Mucosa of descending colon (tissue), 3 donors: ENCODE measurements at regions not wholly inside any gene's neighbourhood (a gene's known extent, or its start where the extent isn't known, plus 50 kb on each side); places are given as distances from the start of the nearest gene placed in this dataset.

ENCODE experiments used
- ATAC-seq: fragments of 200-7000 bp; cut with Tn5 transposase; one replicate; pipeline ENCODE4 v1.9.1; 2020; ENCODE audit warnings: mild to moderate bottlenecking, moderate library complexity
- DNase-seq, 3 donors: peaks; one replicate each; pipeline ENCODE4 v3.0.0-alpha.2; 2020
- H3K36me3 ChIP-seq: fragments of 200-600 bp; one replicate; pipeline ENCODE4 v1.8.0; 2021; ENCODE audit warnings: low read depth, mild to moderate bottlenecking
- H3K4me1 ChIP-seq: fragments of 200-600 bp; one replicate; pipeline ENCODE4 v1.8.0; 2021; ENCODE audit warnings: low read depth, mild to moderate bottlenecking
- H3K4me3 ChIP-seq: fragments of 200-600 bp; one replicate; pipeline ENCODE4 v1.8.0; 2021; ENCODE audit warnings: mild to moderate bottlenecking
- H3K9me3 ChIP-seq: fragments of 200-600 bp; one replicate; pipeline ENCODE4 v1.8.0; 2021; ENCODE audit warnings: mild to moderate bottlenecking
- intact Hi-C, 2 donors: fragments of 100-400 bp; cut with DNase I in 1 of 2; cut with micrococcal nuclease in 1 of 2; formaldehyde crosslinking; loops; one replicate each; pipeline versions ENCODE4 v1.11.0 to v1.11.1; 2022; cut with DNase I, micrococcal nuclease
- TF ChIP-seq, protein P1 (sequence below): fragments of 200-600 bp; IDR thresholded peaks from one replicate; pipeline ENCODE4 v1.8.0; 2022; ENCODE audit warnings: antibody characterized with exemption, mild to moderate bottlenecking
- donor health status: DM: no; HTN: no; CAD: no; lungs with moderate emphysema.
- donor health status: DM: no; HTN: no; CAD: no.
- donor health status: DM: no; HTN: yes; CAD: no.

DNA sequence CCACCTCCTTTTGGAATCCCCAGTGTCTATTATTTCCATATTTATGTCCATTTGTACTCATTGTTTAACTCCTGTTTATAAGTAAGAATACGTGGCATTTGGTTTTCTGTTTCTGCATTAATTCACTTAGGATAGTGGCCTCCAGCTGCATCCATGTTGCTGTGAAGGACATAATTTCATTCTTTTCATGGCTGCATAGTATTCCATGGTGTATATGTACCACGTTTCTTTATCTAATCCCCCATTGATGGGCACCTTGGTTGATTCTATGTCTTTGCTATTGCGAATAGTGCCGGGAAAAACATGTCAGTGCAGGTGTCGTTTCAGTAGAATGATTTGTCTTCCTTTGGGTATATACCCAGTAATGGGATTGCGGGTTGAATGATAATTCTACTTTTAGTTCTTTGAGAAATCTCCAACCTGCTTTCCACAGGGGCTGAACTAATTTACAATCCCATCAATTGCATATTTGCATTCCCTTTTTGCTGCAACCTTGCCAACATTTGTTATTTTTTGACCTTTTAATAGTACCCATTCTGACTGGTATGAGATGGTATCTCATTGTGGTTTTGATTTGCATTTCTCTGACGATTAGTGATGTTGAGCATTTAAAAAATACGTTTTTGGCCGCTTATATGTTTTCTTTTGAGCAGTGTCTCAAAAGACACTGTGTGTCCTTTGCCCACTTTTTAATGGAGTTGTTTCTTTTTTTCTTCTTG is 373.2 kb upstream of the TNRC6C start:
- H3K9me3 ChIP-seq = no peaks in the 10 kb centered on the region
- TF ChIP-seq, protein P1, sequence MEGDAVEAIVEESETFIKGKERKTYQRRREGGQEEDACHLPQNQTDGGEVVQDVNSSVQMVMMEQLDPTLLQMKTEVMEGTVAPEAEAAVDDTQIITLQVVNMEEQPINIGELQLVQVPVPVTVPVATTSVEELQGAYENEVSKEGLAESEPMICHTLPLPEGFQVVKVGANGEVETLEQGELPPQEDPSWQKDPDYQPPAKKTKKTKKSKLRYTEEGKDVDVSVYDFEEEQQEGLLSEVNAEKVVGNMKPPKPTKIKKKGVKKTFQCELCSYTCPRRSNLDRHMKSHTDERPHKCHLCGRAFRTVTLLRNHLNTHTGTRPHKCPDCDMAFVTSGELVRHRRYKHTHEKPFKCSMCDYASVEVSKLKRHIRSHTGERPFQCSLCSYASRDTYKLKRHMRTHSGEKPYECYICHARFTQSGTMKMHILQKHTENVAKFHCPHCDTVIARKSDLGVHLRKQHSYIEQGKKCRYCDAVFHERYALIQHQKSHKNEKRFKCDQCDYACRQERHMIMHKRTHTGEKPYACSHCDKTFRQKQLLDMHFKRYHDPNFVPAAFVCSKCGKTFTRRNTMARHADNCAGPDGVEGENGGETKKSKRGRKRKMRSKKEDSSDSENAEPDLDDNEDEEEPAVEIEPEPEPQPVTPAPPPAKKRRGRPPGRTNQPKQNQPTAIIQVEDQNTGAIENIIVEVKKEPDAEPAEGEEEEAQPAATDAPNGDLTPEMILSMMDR = no peak
- intact Hi-C loops = no loop called here
- no peaks in the 10 kb centered on the region for H3K36me3 ChIP-seq
- ATAC-seq (no peak), DNase-seq (no peak)
- no peak overlapping the region for H3K4me3 ChIP-seq
- no peaks in the 10 kb centered on the region for H3K4me1 ChIP-seq

DNA sequence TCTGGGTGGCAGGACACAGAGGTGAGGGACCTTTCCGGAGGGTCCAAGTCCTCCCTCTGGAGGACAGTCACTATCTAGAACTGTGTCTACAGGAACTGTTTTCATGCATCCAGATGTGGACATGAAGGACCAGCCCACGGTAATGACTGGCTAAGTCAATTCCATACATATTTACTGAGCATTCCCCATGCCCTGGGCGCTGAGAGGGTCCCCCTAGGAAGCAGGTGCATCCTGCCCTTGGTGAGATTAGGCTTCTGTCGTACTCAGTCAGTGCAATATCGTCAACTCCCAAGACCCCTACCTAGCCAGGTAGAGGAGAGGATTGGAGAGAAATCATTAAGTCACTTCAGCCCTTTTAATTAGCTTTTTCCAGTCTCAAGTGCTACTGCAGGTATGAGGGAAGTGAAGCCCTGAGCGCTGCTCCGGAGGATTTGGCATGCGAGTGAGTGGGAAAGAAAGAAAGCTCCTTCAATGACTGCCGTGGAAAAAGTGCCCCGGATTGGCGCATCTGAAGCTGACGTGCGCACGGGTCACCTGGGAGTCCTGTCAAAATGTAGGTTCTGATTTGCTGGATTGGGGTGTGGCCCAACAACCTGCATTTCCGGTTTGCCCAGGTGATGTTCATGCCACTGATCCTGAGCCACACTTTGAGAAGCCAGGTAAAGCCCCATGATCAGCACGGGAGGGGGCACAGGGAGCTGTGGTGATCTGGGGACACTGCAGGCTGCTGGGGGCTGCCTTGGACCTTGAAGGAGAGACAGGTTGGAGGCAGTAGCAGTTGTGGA is 367.4 kb upstream of the TNRC6C start:
- TF ChIP-seq, protein P1 = no peak

DNA sequence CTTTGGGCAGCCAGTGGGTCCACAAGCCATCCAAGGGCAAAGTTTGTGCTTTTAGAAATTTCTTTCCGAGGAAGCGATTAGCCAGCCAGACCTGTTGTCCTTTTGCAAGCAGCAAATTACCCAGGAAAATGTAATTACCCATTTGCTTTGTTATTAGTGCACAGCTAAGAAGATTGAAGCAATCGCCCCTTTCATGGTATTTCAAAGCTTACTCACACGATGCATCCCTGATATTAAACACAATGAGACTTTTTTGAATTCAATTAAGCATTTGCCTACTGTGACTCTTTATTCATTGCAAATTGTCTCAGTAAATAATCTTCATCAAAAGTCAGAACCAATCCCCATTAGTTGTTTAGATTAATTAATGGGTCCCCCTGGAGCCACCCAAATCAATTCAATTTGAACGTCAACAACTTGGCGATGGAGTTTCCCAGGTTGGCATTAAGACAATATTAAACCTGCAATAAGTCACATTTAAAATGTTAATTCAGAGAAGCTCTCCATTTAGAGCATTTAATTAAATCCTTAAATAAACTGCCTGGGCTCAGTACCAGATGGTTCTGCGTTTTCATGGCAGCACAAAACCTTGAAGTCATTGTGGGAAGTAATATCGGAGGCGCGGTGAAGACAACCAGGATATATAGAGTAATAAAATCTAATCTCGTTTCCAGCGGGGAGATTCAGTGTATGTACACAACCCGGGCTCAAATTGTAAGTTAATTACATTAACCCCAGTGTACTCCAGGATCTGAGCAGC is 366.2 kb upstream of the TNRC6C start:
- intact Hi-C loops = no loop called here
- Histone ChIP-seq H3K4me1 (peaks cover 10% of the 10 kb centered on the region), H3K4me3 (no peak overlapping the region), H3K9me3 (no peaks in the 10 kb centered on the region), H3K36me3 (no peaks in the 10 kb centered on the region)
- ATAC-seq (peak; percentile 76), DNase-seq (peak in 1 of 3 donors; percentile 30)
- TF ChIP-seq, protein P1 = no peak

More for the DNA sequence above, 367.4 kb upstream of the TNRC6C start:
- no peaks in the 10 kb centered on the region for H3K9me3 ChIP-seq
- H3K36me3 ChIP-seq = no peaks in the 10 kb centered on the region
- intact Hi-C loops = no loop called here
- no peak overlapping the region for H3K4me3 ChIP-seq
- peaks cover 10% of the 10 kb centered on the region for H3K4me1 ChIP-seq
- DNase-seq = peak in 2 of 3 donors; percentile 49 to 61
- peak; percentile 71 for ATAC-seq

DNA sequence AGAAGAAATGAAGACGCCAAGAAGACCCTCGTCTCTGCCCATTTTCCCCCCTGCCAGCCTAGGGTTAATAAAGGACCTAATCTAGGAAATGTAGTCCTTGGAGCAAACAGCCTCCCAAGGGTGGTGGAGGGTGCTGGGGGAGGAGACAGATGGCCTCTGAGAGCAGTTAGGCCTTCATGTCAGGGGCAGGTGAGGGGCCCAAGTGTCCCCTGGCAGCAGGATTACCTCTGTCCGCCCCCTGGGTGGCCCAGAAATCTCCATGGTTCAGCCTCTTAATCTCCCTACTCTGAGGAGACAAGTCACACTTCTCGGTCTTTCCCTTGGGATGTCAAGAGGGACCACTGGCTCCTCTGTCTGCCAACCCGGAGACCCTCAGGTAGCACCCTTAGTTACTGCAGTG is 365.4 kb upstream of the TNRC6C start:
- intact Hi-C loops = no loop called here
- no peak for DNase-seq
- peaks cover 10% of the 10 kb centered on the region for H3K4me1 ChIP-seq
- no peaks in the 10 kb centered on the region for H3K9me3 ChIP-seq
- TF ChIP-seq, protein P1 = no peak
- no peaks in the 10 kb centered on the region for H3K36me3 ChIP-seq
- H3K4me3 ChIP-seq = no peak overlapping the region
- ATAC-seq = no peak

DNA sequence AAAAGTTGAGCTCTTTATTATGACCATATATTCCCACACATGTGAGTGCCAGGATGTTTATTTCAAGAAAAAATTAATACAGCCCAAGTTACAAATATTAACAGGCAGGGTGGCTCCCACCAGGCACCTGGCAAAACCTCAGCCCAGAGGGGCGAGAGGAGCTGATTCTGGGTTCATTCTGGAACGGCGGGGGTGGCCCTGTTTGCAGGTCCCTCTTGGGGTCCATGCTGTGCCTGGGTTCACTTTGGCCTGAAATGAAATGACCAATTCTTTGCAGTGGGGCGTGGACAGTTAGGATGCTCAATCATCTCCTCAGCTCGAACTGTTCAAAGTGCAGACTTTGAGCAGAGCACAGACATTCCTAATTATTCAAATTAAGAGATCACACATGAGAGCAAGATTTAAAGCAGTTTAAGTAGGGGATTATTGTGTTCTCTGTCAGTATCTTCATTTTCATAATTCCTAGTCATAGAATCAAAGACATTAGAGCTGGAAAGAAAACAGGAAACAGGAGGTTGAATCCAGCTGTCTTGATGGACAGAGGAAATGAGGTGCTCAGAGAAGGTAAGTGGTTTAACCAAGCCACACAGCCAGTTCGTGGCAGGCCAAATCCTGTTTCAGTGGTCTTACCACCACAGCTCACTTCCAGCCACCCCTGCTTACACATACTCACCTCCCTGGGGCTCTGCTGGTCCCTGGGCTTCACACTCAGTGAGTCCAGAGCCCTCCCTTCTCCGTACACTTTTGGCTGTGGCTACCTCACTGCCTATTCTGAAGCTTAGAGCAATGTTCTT is 363.9 kb upstream of the TNRC6C start:
- TF ChIP-seq, protein P1 = no peak
- no peak overlapping the region for H3K4me3 ChIP-seq
- intact Hi-C loops = no loop called here
- no peak for ATAC-seq
- peaks cover 10% of the 10 kb centered on the region for H3K4me1 ChIP-seq
- no peak for DNase-seq
- H3K9me3 ChIP-seq = no peaks in the 10 kb centered on the region
- H3K36me3 ChIP-seq = no peaks in the 10 kb centered on the region
